Progenitor cell of endocrine pancreas (in vitro differentiated cells): ENCODE measurements at regions not wholly inside any gene's neighbourhood (a gene's known extent, or its start where the extent isn't known, plus 50 kb on each side); places are given as distances from the start of the nearest gene placed in this dataset.
"Not testable (repeated sequence)": the region's sequence is repeated elsewhere in the genome, so short reads cannot be mapped to it uniquely, and the experiment has no call there.

Source experiments
- DNase-seq: peaks from one replicate; pipeline ENCODE4 v3.0.0; 2021; ENCODE audit warnings: low spot score; ENCODE audit not compliant: unreplicated experiment
- H3K27ac Mint-ChIP-seq: 2 replicates; pipeline ENCODE4 v1.8.0; 2021; ENCODE audit warnings: mild to moderate bottlenecking, moderate library complexity, mixed read lengths
- H3K27me3 Mint-ChIP-seq: 2 replicates; pipeline ENCODE4 v1.8.0; 2021; ENCODE audit warnings: mixed read lengths
- H3K36me3 Mint-ChIP-seq: 2 replicates; pipeline ENCODE4 v1.8.0; 2022; ENCODE audit warnings: mixed read lengths; ENCODE audit not compliant: insufficient read depth
- H3K4me1 Mint-ChIP-seq: 2 replicates; pipeline ENCODE4 v1.8.0; 2021; ENCODE audit warnings: low read depth, mixed read lengths
- H3K4me3 Mint-ChIP-seq: 2 replicates; pipeline ENCODE4 v1.8.0; 2021; ENCODE audit warnings: low read depth, mild to moderate bottlenecking, moderate library complexity, mixed read lengths
- H3K9me3 Mint-ChIP-seq: 2 replicates; pipeline ENCODE4 v1.8.0; 2021; ENCODE audit warnings: low read depth, mixed read lengths
- TF ChIP-seq, protein P1 (sequence below): fragments of 200-600 bp; sonication (generic); IDR thresholded peaks from one replicate; pipeline ENCODE4 v1.5.0; 2021; ENCODE audit warnings: antibody characterized with exemption, mild to moderate bottlenecking; ENCODE audit not compliant: unreplicated experiment

DNA sequence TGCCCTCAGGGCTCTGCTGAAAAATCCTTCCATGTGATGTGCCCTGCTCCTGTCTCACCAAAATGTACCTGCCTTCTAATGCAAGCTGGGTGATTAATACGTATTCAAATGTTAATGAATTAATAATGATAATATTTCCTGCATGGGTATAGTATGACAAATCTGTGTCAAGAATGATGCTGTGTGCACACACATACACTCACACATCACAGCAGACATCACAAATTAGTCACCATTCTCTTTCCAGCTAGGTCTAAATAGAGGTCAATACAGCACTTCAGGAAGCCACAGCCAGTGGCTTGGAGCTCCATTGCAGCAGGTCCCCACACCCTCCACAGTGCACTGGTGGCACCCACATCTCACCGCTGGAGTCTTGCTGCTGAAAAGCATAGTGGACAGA is 681.2 kb upstream of the NRP1 start:
- Mint-ChIP-seq H3K27ac (no peak overlapping the region), H3K4me1 (peaks cover 11% of the 10 kb centered on the region), H3K36me3 (no peaks in the 10 kb centered on the region), H3K9me3 (peaks cover 7% of the 10 kb centered on the region), H3K27me3 (peaks cover 9% of the 10 kb centered on the region), H3K4me3 (no peak overlapping the region)
- no peak for DNase-seq
- TF ChIP-seq, protein P1, sequence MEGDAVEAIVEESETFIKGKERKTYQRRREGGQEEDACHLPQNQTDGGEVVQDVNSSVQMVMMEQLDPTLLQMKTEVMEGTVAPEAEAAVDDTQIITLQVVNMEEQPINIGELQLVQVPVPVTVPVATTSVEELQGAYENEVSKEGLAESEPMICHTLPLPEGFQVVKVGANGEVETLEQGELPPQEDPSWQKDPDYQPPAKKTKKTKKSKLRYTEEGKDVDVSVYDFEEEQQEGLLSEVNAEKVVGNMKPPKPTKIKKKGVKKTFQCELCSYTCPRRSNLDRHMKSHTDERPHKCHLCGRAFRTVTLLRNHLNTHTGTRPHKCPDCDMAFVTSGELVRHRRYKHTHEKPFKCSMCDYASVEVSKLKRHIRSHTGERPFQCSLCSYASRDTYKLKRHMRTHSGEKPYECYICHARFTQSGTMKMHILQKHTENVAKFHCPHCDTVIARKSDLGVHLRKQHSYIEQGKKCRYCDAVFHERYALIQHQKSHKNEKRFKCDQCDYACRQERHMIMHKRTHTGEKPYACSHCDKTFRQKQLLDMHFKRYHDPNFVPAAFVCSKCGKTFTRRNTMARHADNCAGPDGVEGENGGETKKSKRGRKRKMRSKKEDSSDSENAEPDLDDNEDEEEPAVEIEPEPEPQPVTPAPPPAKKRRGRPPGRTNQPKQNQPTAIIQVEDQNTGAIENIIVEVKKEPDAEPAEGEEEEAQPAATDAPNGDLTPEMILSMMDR, result no peak

GRCh38 chr10:34013235-34013634 is 678.8 kb upstream of the NRP1 start:
- Mint-ChIP-seq H3K27me3 (peaks cover 9% of the 10 kb centered on the region), H3K36me3 (no peaks in the 10 kb centered on the region), H3K9me3 (peaks cover 7% of the 10 kb centered on the region), H3K4me1 (peaks cover 4% of the 10 kb centered on the region), H3K4me3 (no peak overlapping the region), H3K27ac (no peak overlapping the region)
- TF ChIP-seq, protein P1, result no peak
- no peak for DNase-seq

DNA sequence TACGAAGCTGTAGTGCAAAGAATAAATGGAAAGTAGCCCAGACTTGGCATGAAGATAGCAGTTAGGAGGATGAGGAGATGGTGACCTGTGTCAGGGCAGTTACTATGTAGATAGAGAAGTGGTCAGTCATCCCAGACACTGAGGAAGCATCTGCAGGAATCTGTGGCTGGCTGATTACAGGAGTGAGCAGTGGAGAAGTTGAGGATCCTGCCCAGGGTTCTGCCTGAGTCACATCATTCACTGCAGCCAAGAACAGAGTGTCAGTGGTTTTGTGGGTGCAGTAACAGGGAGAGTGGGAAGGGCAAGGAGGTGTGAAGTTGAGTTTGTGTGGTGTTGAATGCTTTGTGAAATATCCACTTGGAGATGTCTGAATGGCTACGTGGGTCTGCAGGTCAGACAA is 676.4 kb upstream of the NRP1 start:
- no peak overlapping the region for H3K4me3 Mint-ChIP-seq
- H3K27me3 Mint-ChIP-seq, result peaks cover 9% of the 10 kb centered on the region
- no peaks in the 10 kb centered on the region for H3K36me3 Mint-ChIP-seq
- peaks cover 12% of the 10 kb centered on the region for H3K4me1 Mint-ChIP-seq
- TF ChIP-seq, protein P1, result no peak
- peaks cover 7% of the 10 kb centered on the region for H3K9me3 Mint-ChIP-seq
- no peak for DNase-seq
- H3K27ac Mint-ChIP-seq, result no peak overlapping the region

DNA sequence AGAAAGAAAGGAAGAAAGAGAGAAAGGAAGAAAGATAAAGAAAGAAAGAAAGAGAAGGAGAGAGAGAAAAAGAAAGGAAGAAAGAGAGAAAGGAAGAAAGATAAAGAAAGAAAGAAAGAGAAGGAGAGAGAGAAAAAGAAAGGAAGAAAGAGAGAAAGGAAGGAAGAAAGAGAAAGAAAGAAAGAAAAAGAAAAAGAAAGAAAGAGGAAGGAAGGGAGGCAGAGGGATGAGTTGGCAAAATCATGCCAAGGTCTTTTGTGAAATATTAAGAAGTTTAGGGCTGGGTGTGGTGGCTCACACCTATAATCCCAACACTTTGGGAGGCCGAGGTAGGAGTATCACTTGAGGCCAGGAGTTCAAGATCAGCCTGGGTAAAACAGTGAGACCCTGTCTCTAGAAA is 675.8 kb upstream of the NRP1 start:
- H3K27me3 Mint-ChIP-seq, H3K4me3 Mint-ChIP-seq, H3K9me3 Mint-ChIP-seq, H3K36me3 Mint-ChIP-seq, DNase-seq, H3K27ac Mint-ChIP-seq: not testable (repeated sequence)
- H3K4me1 Mint-ChIP-seq, result peaks cover 11% of the 10 kb centered on the region

DNA sequence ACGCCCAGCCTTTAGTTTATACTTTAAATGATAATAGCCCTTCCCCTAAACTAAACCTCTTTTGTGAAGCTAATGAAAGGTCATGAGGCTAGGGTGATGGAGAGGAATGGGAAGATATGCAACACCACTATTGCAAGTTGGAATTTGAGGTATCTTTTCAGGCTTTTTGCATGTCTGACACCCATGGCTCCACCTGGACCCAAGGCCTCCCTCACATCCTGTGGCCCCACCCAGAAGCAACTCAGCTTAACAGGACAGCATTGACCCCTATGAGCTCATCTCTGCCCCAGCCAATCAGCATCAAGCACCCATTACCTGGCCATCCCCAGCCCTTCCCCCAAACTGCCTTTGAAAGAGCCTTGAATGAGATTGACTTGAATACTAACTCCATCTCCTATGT is 674.2 kb upstream of the NRP1 start:
- peaks cover 7% of the 10 kb centered on the region for H3K9me3 Mint-ChIP-seq
- no peak for DNase-seq
- no peak overlapping the region for H3K4me3 Mint-ChIP-seq
- no peak overlapping the region for H3K27ac Mint-ChIP-seq
- no peaks in the 10 kb centered on the region for H3K36me3 Mint-ChIP-seq
- TF ChIP-seq, protein P1, result no peak
- peaks cover 11% of the 10 kb centered on the region for H3K4me1 Mint-ChIP-seq
- H3K27me3 Mint-ChIP-seq, result peaks cover 5% of the 10 kb centered on the region

DNA sequence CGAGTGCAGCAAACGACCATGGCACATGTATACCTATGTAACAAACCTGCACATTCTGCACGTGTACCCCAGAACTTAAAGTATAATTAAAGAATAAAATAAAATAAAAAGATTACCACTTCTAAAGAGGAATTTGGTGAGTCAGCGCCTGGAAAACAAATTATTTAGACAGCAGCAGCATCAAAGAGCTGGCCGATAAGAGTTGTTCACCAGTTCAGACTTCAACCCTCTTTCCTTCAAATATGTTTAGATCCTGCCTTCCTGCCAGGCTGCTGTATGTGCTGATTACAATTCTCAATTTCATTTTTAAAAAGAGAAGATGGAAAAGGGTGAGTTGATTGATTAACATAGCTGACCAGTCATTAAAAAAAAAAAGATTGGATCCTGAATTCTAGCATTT is 672.0 kb upstream of the NRP1 start:
- no peak overlapping the region for H3K4me3 Mint-ChIP-seq
- no peaks in the 10 kb centered on the region for H3K36me3 Mint-ChIP-seq
- H3K27me3 Mint-ChIP-seq, result peaks cover 4% of the 10 kb centered on the region
- no peak overlapping the region for H3K27ac Mint-ChIP-seq
- TF ChIP-seq, protein P1, result no peak
- peaks cover 11% of the 10 kb centered on the region for H3K4me1 Mint-ChIP-seq
- DNase-seq, result no peak
- peaks cover 3% of the 10 kb centered on the region for H3K9me3 Mint-ChIP-seq
